ENCODE measurements at regions not wholly inside any gene's neighbourhood (a gene's known extent, or its start where the extent isn't known, plus 50 kb on each side); places are given as distances from the start of the nearest gene placed in this dataset.

DNA sequence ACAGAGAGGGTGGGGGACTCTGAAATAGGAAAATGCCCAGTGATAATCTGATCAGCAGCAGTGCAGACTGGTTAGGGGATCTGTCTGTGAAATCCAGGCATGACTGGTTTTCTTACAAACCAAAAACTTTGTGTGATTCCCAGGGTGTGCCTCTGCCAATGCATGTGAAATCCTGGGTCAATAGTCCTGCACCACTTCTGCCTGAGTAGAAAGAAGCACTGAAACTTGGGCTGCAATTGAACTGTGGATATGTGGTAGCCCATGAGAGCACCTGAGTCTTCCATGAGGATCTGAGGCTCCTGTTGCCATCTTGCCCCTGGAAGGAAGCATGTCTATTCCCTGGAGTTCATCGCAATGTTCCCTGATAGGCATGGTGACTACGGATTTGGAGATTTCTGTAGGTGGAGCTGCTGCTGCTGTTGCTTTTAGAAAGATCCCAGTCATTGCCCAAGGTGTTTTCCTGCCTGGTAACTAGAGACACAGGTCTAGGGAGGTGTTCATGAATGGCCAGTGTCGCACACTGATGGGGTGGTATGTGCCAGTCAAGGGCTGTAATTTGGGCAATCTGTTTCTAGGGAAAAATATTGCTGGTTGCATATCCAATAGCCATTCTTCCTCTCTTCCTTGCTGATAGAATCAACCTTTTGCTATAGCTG lies 146.7 kb downstream of the CARTPT start:
- peaks cover 0 to 27% (median 7%) of the 10 kb centered on the region in 11 experiments; a peak in 11 of 22 replicates for H3K9me3 ChIP-seq (replicated peaks in 1 of 11)
- H3K4me1 ChIP-seq = no peaks in the 10 kb centered on the region
- H3K36me3 ChIP-seq = no peaks in the 10 kb centered on the region
- H3K4me3 ChIP-seq = no peak overlapping the region
- H3K9ac ChIP-seq = no peak overlapping the region
- no peaks in the 10 kb centered on the region for H3K27me3 ChIP-seq
- no peak overlapping the region for H3K27ac ChIP-seq
- H3K4me2 ChIP-seq = no peak overlapping the region
- no peak for TF ChIP-seq Cebpa-rat (IDR thresholded peaks at IDR 0.05)
- no peaks in the 10 kb centered on the region for H4K20me1 ChIP-seq

DNA sequence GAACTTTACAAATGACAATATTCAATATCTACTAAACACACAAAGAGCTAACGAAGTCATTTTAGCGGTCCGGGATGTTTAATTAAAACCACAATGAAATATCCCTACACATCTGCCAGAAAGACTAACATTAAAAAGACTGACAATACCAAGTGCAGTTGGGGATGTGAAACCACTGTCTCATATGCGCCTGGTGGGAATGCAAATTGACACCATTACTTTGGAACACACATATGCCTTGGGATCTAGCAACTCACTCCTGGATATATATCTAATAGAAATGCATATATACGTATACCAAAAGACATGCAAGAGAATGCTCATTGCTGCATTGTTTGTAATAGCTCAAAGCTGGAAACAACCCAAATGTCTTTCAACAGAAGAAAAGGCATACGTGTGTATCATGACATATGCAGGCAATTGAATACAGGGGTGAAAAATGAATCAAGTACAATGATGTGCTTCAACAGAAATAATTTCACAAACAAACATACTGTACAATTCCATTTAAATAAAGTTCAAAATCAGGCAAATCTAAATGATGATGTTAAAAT lies 153.3 kb downstream of the CARTPT start:
- Histone ChIP-seq H3K27me3 (no peaks in the 10 kb centered on the region), H3K4me1 (peaks cover 0 to 18% (median 0%) of the 10 kb centered on the region in 10 experiments; a peak in 8 of 20 replicates), H3K4me3 (no peak overlapping the region), H4K20me1 (no peaks in the 10 kb centered on the region), H3K9ac (no peak overlapping the region), H3K36me3 (no peaks in the 10 kb centered on the region), H3K9me3 (replicated peaks in 1 of 11) (peaks cover 0 to 9% (median 0%) of the 10 kb centered on the region in 11 experiments; a peak in 5 of 22 replicates), H3K4me2 (no peak overlapping the region), H3K27ac (no peak overlapping the region)
- no peak for TF ChIP-seq Cebpa-rat (IDR thresholded peaks at IDR 0.05)

DNA sequence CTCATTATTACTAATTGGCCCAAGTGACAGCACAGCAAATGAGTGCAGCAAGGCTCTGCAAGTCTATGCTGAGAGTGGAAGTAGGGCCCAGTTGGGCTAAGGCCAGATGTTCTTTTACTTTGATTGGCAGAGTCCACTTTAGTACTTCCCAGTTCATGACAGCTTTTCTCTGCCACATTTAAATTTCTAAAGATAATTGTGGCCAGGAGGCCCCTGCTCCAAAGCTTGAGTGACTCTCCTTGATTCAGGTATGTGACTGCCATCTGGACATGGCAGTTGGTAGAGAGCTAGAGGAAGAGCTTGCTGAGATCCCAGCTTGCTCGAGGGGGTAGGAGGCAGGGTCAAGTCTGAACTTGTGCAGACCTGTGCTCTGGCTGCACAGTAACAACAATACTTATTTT lies 154.1 kb downstream of the CARTPT start:
- Histone ChIP-seq H3K36me3 (no peaks in the 10 kb centered on the region), H3K9ac (no peak overlapping the region), H3K4me2 (no peak overlapping the region), H3K27ac (no peak overlapping the region), H3K4me1 (peaks cover 0 to 18% (median 0%) of the 10 kb centered on the region in 10 experiments; a peak in 8 of 20 replicates), H3K4me3 (no peak overlapping the region), H3K9me3 (replicated peaks in 1 of 11) (peaks cover 0 to 9% (median 0%) of the 10 kb centered on the region in 11 experiments; a peak in 5 of 22 replicates), H4K20me1 (no peaks in the 10 kb centered on the region), H3K27me3 (no peaks in the 10 kb centered on the region)
- no peak for TF ChIP-seq Cebpa-rat (IDR thresholded peaks at IDR 0.05)

DNA sequence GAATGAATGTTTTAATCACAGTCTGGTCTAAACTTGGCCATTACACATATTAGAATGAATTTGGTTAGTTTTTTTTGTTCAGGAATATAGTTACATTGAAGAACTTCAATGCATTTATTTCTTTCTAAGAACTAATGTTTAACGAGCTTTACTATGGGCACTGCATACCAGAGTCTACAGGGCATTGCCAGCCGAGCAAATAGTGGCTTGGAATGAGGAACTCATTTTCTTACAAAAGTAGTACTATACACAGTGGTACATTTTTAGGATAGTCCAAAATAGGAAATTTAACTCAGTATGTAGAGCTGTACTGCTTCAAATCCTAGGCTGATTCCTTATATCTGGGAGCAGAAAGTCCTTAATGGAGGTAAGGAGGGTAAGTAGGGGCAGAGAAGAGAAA lies 155.4 kb downstream of the CARTPT start:
- Histone ChIP-seq H3K9ac (peak overlapping the region in 1 of 11 experiments; percentile 30; a peak in 1 of 22 replicates), H4K20me1 (no peaks in the 10 kb centered on the region), H3K4me3 (no peak overlapping the region), H3K36me3 (no peaks in the 10 kb centered on the region), H3K4me2 (peak overlapping the region in 3 of 11 experiments; percentile 37 to 75 (median 37); a peak in 6 of 22 replicates), H3K9me3 (replicated peaks in 1 of 11) (peaks cover 0 to 9% (median 0%) of the 10 kb centered on the region in 11 experiments; a peak in 5 of 22 replicates), H3K27me3 (no peaks in the 10 kb centered on the region), H3K27ac (peak overlapping the region in 4 of 11 experiments; percentile 4 to 56 (median 38); a peak in 7 of 22 replicates), H3K4me1 (peaks cover 0 to 18% (median 0%) of the 10 kb centered on the region in 10 experiments; a peak in 8 of 20 replicates)
- TF ChIP-seq Cebpa-rat (IDR thresholded peaks at IDR 0.05) = no peak

DNA sequence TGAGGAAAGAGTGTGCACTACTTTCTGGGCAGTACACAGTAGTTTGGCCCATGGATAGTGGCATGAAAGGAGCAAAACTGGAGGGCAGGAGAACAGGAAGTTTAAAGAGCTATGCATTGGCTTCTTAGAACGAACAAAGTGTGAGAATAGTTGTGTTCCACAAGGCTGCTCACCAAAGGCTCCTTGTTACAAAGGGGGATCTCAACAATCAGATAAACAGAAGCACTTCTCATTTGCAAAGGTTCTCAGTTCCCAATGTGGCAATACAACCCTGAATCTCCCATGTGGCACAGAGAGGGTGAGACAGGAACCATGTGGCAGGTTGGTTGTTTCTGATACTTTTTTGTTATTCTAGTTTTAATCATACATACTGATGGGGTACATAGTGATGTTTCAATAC lies 158.4 kb downstream of the CARTPT start:
- H3K27ac ChIP-seq = no peak overlapping the region
- peaks cover 0 to 7% (median 0%) of the 10 kb centered on the region in 11 experiments; a peak in 1 of 22 replicates for H3K9me3 ChIP-seq (replicated peaks in 1 of 11)
- H3K4me2 ChIP-seq = no peak overlapping the region
- TF ChIP-seq Cebpa-rat (IDR thresholded peaks at IDR 0.05) = no peak
- peaks cover 0 to 25% (median 0%) of the 10 kb centered on the region in 10 experiments; a peak in 8 of 20 replicates for H3K4me1 ChIP-seq
- H3K4me3 ChIP-seq = no peak overlapping the region
- H3K27me3 ChIP-seq = no peaks in the 10 kb centered on the region
- H3K36me3 ChIP-seq = no peaks in the 10 kb centered on the region
- H4K20me1 ChIP-seq = no peaks in the 10 kb centered on the region
- no peak overlapping the region for H3K9ac ChIP-seq

DNA sequence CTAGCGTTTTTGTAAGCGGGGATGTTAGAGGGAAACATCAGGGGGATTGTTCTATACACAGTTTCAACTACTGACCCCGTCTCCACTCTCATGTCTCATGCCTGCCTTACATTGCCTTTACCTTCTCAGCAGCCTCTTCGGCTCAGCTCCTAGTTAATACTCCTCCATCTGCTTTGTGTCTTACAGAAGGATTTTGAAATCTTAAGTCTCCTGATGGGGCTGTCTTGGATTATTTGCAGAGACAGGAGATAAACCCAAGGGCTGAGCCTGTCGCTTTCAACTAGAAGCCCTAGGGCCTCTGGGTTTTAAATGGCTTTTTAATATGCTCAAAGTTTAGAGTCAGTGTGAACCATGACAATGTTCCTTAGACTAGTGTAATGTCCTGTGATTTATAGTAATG lies 161.5 kb downstream of the CARTPT start:
- Histone ChIP-seq H3K9me3 (replicated peaks in 1 of 11) (peaks cover 0 to 7% (median 0%) of the 10 kb centered on the region in 11 experiments; a peak in 1 of 22 replicates), H3K36me3 (no peaks in the 10 kb centered on the region), H3K4me1 (peaks cover 0 to 12% (median 0%) of the 10 kb centered on the region in 10 experiments; a peak in 6 of 20 replicates), H3K4me3 (no peak overlapping the region), H3K4me2 (no peak overlapping the region), H4K20me1 (no peaks in the 10 kb centered on the region), H3K9ac (no peak overlapping the region), H3K27ac (no peak overlapping the region), H3K27me3 (no peaks in the 10 kb centered on the region)
- no peak for TF ChIP-seq Cebpa-rat (IDR thresholded peaks at IDR 0.05)

DNA sequence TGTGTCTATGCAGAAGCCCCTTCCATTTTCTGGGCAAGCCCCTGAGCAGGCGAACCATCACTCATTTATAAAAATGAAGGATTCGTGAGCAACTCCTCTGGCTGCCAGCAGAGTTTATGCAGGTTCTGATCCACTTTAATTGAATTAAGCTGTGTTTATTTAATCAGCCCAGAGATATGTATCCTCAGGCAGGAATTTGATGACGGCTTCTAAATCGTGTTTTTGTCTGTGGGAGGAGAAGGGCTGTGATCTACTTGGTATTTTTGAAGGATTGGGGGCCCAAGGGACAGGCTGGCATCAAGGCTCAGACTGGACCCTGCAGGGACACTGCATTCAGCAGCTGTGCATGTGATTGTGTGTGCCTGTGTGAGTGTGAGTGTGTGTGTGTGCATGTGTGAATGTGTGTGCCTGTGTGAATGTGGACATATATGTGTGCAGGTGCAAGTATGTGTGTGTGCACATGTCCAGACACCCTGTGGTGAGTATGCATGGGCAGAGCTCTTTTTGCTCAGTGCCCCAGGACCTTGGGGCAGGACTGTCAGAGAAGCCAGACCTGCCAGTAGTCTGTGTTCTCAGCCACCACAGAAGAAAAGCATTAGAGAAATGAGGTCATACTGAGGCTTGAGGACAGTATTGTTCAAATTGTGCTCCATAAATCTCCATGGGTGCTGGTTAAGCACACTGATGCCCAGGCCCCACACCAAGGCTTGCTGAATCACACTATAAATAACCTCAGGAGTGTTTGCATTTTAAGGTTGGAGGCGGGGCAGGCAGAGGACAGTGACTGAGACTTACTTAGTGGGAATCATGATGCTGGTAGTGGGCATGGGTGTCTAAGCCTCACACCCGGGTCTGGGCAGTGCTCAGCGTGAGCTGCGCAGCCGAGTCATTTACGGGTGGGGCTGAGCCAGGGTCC lies 164.0 kb downstream of the CARTPT start:
- Histone ChIP-seq H3K9me3 (replicated peaks in 1 of 11) (peaks cover 0 to 11% (median 2%) of the 10 kb centered on the region in 11 experiments; a peak in 12 of 22 replicates), H3K9ac (no peak overlapping the region), H4K20me1 (no peaks in the 10 kb centered on the region), H3K36me3 (no peaks in the 10 kb centered on the region), H3K4me3 (no peak overlapping the region), H3K27ac (no peak overlapping the region), H3K27me3 (no peaks in the 10 kb centered on the region), H3K4me1 (peaks cover 0 to 8% (median 0%) of the 10 kb centered on the region in 10 experiments; a peak in 4 of 20 replicates), H3K4me2 (0 out of 22 replicates have a peak overlapping the region, but pooled peaks of 1 of the 11 experiments have one; percentile 2)
- TF ChIP-seq Cebpa-rat (IDR thresholded peaks at IDR 0.05) = no peak

DNA sequence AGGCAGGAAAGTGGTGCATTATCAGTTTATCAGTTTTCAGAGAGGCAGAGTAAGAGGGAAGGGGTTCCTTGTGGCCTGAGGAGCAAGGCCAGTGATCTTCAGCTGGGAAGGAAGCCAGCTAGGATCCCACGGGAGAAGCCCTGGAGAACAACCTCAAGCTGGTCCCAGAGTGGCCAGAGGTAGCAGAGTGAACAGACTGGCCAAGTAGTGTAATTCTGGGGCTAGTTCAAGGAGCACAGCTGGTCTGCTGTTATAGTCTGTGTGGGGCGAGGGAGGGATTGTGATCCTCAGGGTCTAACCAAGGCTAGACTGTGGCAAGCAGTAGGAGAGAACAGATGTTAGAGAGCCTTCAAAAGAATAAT lies 164.6 kb downstream of the CARTPT start:
- TF ChIP-seq Cebpa-rat (IDR thresholded peaks at IDR 0.05) = no peak
- no peak overlapping the region for H3K9ac ChIP-seq
- no peaks in the 10 kb centered on the region for H3K36me3 ChIP-seq
- peaks cover 0 to 18% (median 6%) of the 10 kb centered on the region in 11 experiments; a peak in 13 of 22 replicates for H3K9me3 ChIP-seq (replicated peaks in 1 of 11)
- H3K27ac ChIP-seq = no peak overlapping the region
- H3K4me3 ChIP-seq = no peak overlapping the region
- no peaks in the 10 kb centered on the region for H4K20me1 ChIP-seq
- no peaks in the 10 kb centered on the region for H3K27me3 ChIP-seq
- peaks cover 0 to 8% (median 0%) of the 10 kb centered on the region in 10 experiments; a peak in 4 of 20 replicates for H3K4me1 ChIP-seq
- 0 out of 22 replicates have a peak overlapping the region, but pooled peaks of 1 of the 11 experiments have one; percentile 2 for H3K4me2 ChIP-seq

DNA sequence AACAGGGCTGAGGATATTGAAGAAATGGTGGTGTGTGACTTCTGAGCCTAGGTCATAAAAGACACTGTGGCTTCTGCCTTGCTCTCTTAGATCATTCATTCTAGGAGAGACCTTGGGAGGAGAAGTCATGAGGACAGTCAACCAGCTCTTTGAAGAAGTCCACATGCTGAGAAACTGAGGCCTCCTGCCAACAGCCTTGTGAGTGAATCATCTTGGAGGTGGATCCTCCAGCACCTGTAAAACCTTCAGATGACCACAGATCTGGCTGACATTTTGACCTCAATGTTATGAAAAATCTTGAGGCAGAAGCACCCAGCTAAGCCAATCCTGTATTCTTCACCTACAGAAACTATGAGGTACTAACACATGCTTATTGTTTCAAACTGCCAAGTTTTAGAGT lies 165.9 kb downstream of the CARTPT start:
- no peak for TF ChIP-seq Cebpa-rat (IDR thresholded peaks at IDR 0.05)
- H3K4me3 ChIP-seq = no peak overlapping the region
- H3K9ac ChIP-seq = no peak overlapping the region
- H3K9me3 ChIP-seq (replicated peaks in 1 of 11) = peaks cover 0 to 21% (median 6%) of the 10 kb centered on the region in 11 experiments; a peak in 13 of 22 replicates
- no peaks in the 10 kb centered on the region for H4K20me1 ChIP-seq
- no peak overlapping the region for H3K27ac ChIP-seq
- no peaks in the 10 kb centered on the region for H3K36me3 ChIP-seq
- no peak overlapping the region for H3K4me2 ChIP-seq
- H3K4me1 ChIP-seq = peaks cover 0 to 8% (median 0%) of the 10 kb centered on the region in 10 experiments; a peak in 4 of 20 replicates
- H3K27me3 ChIP-seq = no peaks in the 10 kb centered on the region
